HG02981 (cell line): ENCODE measurements at regions not wholly inside any gene's neighbourhood (a gene's known extent, or its start where the extent isn't known, plus 50 kb on each side); places are given as distances from the start of the nearest gene placed in this dataset.

Experiments
- ATAC-seq: cut with Tn5 transposase; IDR thresholded peaks from one replicate; pipeline ENCODE4 v1.9.1; 2021; ENCODE audit warnings: mild to moderate bottlenecking, moderate library complexity; ENCODE audit not compliant: unreplicated experiment

DNA sequence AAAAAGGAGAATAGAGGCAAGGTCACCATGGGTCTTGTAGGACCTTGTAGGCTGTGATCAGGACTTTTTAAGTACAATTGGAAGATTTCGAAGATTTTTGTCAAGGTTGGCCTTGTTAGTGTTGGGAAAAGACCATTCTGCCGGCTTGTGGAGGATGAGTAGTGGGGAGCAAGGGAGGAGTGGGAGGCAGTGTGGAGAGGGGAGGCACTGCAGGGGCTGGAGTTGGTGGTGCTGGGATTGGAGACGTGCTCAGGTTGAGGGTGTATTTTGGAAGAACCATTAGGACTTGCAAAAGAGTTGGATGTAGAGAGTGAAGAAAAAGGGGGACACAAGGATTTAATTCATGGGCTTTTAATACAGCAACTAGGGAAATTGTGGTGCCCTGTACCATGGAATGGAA is 397.1 kb downstream of the TSN start:
- no peak for ATAC-seq

DNA sequence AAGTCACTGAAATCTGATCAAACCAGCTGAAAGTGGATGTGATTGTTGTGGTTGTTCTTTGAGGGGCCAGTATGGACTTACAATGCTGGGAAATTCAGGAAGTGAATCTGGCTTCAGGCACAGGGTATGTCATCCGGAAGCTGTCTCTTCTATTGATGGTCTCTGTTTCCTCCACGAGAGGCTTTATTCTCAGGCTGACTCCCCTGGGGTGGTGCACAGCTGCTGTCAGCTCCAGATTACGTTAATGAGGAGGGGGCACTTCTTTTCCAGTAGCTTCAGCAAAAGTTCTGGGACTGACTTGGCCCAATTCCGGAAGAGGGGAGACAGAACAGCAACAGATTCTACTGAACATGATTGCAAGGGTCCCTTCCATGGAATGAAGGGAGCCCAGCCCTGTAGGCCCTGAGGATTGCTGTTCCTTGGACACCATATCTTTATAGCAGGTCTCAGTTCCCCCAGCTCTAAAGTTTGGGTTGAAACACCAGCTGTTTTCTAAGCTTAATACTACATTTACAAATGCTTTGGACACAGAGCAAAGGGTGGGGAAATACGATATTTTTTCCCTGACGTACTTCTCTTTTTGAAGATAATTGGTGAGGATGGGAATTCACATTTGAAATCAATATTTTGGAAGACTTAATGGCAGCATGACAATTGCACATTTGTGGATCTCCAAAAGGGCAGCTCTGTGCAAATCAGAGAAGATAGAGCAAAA is 400.9 kb downstream of the TSN start:
- no peak for ATAC-seq

DNA sequence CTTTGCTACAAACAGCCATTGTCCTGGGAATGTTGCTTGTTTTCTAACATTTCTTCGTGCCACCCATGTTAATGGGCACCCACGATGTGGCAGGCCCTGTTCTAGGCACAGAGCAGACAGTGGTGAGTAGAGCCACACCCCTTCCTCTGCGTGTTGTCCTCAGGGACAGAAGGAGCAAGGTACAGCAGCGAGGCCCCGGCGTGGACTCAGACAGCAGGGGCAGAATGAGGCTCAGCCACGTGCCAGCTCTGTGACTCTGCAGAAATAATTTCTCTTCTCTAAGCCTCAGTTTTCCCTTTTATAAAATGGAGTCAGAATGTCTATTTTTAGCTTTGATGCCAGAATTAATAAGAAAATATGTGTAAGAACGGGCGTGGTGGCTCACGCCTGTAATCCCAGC is 401.7 kb downstream of the TSN start:
- ATAC-seq: no peak

- ATAC-seq: no peak
These were observed 408.2 kb downstream of the TSN start for GRCh38 chr2:122163617-122164016.

- ATAC-seq: no peak
These were observed 409.5 kb downstream of the TSN start for GRCh38 chr2:122164964-122165363.

DNA sequence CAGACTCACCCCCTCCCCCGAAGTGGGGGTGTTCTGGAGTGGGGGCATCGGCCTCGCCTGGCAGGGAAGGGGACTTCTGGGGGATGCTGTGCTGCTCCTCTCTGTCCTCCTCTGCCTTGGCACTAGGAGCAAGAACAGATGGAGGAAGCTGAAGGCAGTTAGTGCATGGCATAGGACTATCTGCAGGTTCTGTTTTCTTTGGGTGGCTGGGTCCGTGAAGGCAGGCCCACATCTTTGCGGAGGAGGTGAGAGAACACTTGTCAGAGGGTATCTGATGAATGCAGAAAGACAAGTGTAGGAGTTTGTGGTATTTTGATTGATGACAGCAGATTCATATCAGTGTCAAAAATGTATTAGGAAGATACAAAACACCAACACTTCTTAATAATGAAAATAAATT is 411.4 kb downstream of the TSN start:
- no peak for ATAC-seq

GRCh38 chr2:122167515-122167914 is 412.1 kb downstream of the TSN start:
- no peak for ATAC-seq

GRCh38 chr2:122168799-122169198 is 413.3 kb downstream of the TSN start:
- ATAC-seq: no peak

DNA sequence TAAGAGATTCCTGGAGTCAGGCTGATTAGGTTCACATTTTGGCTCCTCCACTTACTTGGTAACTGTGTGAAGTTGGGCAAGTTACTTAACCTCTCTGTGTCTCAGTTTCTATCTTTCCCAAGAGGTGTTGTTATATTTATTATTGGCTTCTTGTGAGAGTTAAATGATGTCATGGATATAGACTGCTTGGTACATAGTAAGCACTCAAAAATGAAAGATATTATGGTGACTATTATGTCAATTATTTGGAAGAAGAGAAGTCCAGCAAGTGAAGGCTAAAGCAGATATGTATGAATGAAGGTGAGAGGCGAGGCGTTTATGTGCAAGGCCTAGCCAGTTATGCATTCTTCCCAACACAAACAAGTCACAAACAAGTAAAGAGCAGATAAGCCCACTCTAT is 417.4 kb downstream of the TSN start:
- ATAC-seq: no peak

GRCh38 chr2:122174061-122174460 is 418.6 kb downstream of the TSN start:
- ATAC-seq: no peak

DNA sequence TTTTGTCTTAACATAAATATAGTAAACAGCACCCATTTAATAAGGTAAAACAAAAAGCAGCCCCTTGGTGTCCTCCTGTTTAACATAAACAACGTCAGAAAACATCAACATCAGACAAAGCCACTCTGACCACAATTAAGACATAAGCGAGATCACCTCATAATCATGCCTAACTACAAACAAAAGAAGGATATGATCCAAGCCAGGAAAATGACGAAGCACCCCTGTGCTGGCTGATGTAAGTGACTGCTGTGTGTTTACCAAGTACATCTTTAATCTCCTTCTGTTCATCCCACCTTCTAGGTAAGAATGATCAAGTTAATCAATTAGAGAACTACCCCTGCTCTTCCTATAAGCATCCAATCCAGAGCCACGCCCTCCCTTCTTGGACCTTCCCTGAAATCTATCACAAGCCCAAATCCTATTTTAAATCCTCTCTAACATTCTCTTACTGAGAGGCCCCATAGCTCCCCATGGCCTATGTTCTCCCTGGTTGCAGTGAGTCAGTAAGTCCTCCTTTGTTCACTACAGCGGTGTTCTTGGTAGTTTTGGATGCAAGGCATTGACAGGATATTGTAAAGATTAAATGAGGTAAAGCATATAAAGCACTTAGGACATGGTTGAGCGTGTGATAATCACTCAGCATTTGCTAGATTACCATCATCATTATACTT is 424.2 kb downstream of the TSN start:
- ATAC-seq: no peak

DNA sequence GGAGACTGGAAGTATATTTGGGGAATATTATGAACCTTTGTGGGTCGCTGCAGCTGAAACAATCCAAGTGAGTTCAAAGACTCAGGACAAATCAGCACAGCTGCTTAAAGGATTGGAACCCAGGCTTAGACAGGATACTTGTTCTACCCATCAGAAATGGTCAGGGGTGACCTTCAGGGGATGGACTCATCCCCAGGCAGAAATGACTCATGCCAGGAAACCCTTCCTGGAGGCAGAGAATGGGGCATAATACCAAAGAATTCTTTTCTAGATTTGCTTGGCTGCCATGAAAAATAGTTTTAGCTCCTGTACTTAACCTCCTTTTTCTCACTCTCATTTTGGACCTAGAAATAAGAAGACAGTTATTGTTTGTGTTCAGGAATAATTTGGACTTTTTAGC is 425.5 kb downstream of the TSN start:
- no peak for ATAC-seq

- ATAC-seq: no peak
These were observed 427.3 kb downstream of the TSN start for GRCh38 chr2:122182616-122183355.

DNA sequence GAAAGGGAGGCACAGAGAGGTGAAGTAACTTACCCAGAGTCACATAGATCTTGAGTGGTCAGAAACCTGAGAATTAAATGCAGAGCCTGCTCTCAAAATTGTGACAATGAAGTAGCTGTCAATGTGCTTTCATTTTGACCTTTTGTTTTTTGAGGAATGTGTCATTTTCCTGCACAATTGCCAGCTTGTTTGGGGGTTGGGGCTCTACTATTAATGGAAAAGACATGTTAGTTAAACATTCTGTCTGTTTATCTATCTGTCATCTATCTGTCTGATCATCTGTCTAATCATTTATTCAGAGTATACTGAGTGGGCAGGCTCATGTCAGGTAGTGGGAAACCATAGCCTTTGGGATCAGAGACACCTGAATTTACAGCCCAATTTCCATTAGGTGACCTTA is 428.4 kb downstream of the TSN start:
- no peak for ATAC-seq

DNA sequence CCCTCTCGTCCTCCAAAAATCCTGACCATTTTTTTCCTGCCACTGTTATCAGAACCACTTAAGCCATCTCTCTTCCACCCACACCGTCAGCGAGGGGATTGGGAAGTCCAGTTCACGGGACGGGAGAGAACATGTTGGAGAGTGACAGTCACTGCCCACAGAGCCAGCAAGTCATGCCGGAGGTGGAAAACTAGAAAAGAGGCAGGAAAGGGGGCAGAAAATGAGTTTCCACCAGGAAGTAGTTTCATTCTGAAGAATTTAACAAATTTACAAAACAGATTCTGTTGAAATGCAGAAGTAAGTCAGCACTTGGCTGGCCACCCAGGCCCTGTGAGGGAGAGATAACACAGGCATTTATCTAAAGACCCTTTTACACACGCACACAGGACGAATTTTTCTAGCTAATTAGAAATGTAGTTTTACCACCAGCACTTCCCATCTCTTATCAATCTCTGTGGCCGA is 431.3 kb downstream of the TSN start:
- ATAC-seq: no peak

- ATAC-seq: no peak
These were observed 435.9 kb downstream of the TSN start for GRCh38 chr2:122191331-122191730.

DNA sequence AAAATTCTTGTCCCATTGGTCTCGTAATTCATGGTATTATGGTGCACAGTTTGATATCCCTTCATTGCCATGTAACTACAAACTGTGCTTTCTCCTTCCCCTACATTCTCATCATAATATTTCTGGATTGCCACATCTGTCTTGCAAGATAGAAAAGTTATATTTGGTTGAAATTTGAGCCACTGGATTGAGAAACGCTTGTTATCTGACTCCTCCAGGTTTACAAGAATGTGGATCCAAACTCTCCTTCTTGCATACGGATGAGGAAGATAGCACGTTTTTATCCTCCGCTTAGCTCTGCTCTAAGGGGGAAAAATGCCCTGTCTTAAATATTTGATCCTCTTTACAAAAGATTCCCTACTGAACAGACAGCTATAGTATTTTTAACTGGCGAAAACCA is 438.2 kb downstream of the TSN start:
- no peak for ATAC-seq

DNA sequence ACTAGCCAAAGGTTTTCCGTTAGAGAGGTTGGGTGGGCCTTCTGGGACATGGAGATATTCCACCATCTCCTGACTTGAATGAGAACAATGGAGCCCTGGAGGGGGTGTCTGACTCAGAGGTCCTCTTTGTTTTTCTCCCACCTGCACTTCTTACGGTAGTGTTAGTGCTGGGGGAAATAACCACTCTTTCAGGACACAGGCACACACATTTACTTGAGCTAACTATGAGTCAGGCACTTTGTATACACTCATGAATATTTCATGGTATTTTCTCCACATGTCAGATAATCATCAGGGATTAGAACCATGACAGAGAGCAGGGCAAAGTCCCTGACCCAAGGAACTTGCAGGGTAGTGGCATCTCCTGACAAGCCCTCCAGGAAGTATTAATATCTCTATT is 439.1 kb downstream of the TSN start:
- ATAC-seq: no peak

GRCh38 chr2:122203523-122203922 is 448.1 kb downstream of the TSN start:
- ATAC-seq: no peak

GRCh38 chr2:122205641-122206040 is 450.2 kb downstream of the TSN start:
- ATAC-seq: no peak

- no peak for ATAC-seq
These were observed 450.6 kb downstream of the TSN start for GRCh38 chr2:122206101-122206500.

DNA sequence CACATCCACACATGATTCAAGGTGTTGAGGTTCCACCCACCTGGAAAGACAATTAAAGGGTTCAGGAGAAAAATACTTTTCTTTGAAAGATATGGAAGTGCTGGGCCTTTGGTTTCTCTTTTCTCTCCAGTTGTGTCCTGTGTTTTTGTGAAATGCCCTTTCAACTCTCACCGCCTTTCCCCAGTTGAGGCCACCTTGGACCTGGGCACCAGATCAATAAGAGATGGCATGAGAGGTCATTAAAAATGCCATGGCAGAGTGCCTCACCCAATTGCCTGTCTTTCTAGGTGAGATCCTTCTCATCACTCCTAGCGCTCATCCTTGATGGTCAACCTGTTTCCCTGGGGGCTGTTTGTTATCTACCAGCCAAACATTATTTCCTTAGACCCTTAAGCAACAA is 453.9 kb downstream of the TSN start:
- ATAC-seq: no peak
